ENCODE measurements at regions not wholly inside any gene's neighbourhood (a gene's known extent, or its start where the extent isn't known, plus 50 kb on each side); places are given as distances from the start of the nearest gene placed in this dataset.

- Histone ChIP-seq H3K9me3 (no peaks in the 10 kb centered on the region), H3K4me3 (no peak overlapping the region), H3K4me1 (ENCODE audit: low read depth) (no peaks in the 10 kb centered on the region), H3K36me3 (ENCODE audit: low read depth) (no peaks in the 10 kb centered on the region)
- ATAC-seq (no peak), DNase-seq (no peak)
- TF ChIP-seq CTCF (IDR thresholded peaks at IDR 0.05) = no peak
- intact Hi-C loops (cut with DNase I, micrococcal nuclease) = no loop called here
Observed at GRCh38 chr7:125088555-125088954, 158.9 kb upstream of the POT1 start.

- DNase-seq (no peak), ATAC-seq (no peak)
- Histone ChIP-seq H3K4me1 (ENCODE audit: low read depth) (no peaks in the 10 kb centered on the region), H3K36me3 (ENCODE audit: low read depth) (no peaks in the 10 kb centered on the region), H3K9me3 (no peaks in the 10 kb centered on the region), H3K4me3 (no peak overlapping the region)
- intact Hi-C loops (cut with DNase I, micrococcal nuclease) = no loop called here
- no peak for TF ChIP-seq CTCF (IDR thresholded peaks at IDR 0.05)
Observed at GRCh38 chr7:125085084-125085483, 155.5 kb upstream of the POT1 start.

DNA sequence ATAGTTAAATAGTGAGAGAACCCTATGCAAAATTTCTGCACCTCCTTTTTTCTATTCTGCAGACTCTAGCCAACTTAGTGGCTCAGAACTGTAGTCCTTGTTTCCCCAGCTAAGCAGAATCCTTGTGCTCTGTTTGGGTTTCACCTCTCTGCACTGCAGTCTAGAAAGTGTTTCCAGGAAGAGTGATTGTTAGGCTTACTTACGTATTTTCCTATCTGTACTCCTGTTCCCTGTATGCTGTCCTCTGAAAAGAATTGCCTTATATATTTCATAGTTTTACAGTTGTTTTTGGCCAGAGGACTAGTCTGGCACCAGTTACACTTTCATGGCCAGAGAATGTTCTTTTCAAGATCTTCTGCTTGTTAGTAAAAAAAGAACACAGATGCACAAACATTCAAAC is 154.6 kb upstream of the POT1 start:
- no peak for ATAC-seq
- intact Hi-C loops (cut with DNase I, micrococcal nuclease) = no loop called here
- DNase-seq = no peak
- no peak overlapping the region for H3K4me3 ChIP-seq
- no peaks in the 10 kb centered on the region for H3K4me1 ChIP-seq (ENCODE audit: low read depth)
- TF ChIP-seq CTCF (IDR thresholded peaks at IDR 0.05) = no peak
- H3K36me3 ChIP-seq (ENCODE audit: low read depth) = no peaks in the 10 kb centered on the region
- no peaks in the 10 kb centered on the region for H3K9me3 ChIP-seq

GRCh38 chr7:125074141-125074540 is 144.5 kb upstream of the POT1 start:
- no peak for TF ChIP-seq CTCF (IDR thresholded peaks at IDR 0.05)

DNA sequence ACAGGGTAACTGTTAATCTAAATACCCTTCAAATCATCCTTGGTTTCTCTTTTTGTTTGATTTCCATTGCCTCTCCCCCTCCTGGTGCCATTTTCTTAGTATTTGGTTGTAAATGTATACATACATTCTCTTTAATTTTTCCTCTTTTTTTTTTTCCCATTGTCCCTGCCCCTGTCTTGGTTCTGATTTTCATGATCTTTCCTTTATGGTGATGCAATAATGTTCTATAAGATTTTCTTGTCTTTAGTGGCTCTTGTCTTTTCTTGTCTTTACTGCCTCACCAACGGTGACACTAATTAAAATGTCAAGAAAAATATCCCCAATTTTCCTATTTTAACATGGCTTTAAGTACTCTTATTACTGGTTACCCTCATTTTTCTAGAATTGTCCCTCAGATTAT is 135.9 kb upstream of the POT1 start:
- ATAC-seq (no peak), DNase-seq (no peak)
- Histone ChIP-seq H3K9me3 (no peaks in the 10 kb centered on the region), H3K36me3 (ENCODE audit: low read depth) (no peaks in the 10 kb centered on the region), H3K4me3 (no peak overlapping the region), H3K4me1 (ENCODE audit: low read depth) (no peaks in the 10 kb centered on the region)
- intact Hi-C loops (cut with DNase I, micrococcal nuclease) = no loop called here
- TF ChIP-seq CTCF (IDR thresholded peaks at IDR 0.05) = no peak

More at GRCh38 chr7:125074141-125074540, 144.5 kb upstream of the POT1 start:
- no peaks in the 10 kb centered on the region for H3K36me3 ChIP-seq (ENCODE audit: low read depth)
- ATAC-seq = no peak
- no peaks in the 10 kb centered on the region for H3K9me3 ChIP-seq
- no peak overlapping the region for H3K4me3 ChIP-seq
- intact Hi-C loops (cut with DNase I, micrococcal nuclease) = no loop called here
- no peak for DNase-seq
- no peaks in the 10 kb centered on the region for H3K4me1 ChIP-seq (ENCODE audit: low read depth)

GRCh38 chr7:125065001-125065400 is 135.4 kb upstream of the POT1 start:
- H3K4me3 ChIP-seq = no peak overlapping the region
- no peaks in the 10 kb centered on the region for H3K36me3 ChIP-seq (ENCODE audit: low read depth)
- intact Hi-C loops (cut with DNase I, micrococcal nuclease) = no loop called here
- ATAC-seq (no peak), DNase-seq (no peak)
- no peaks in the 10 kb centered on the region for H3K4me1 ChIP-seq (ENCODE audit: low read depth)
- TF ChIP-seq CTCF (IDR thresholded peaks at IDR 0.05) = no peak
- no peaks in the 10 kb centered on the region for H3K9me3 ChIP-seq

Measured in mucosa of descending colon (tissue), 3 donors.